KBM-7 (cell line): ENCODE measurements at regions not wholly inside any gene's neighbourhood (a gene's known extent, or its start where the extent isn't known, plus 50 kb on each side); places are given as distances from the start of the nearest gene placed in this dataset.
A peak's percentile ranks its signal among the peaks of the same experiment; 100 is the strongest.
"Not testable (repeated sequence)": the region's sequence is repeated elsewhere in the genome, so short reads cannot be mapped to it uniquely, and the experiment has no call there.

Experiments
- DNase-seq: peaks from one replicate; pipeline ENCODE4 v3.0.0-alpha.2; 2015
- in situ Hi-C: fragments of 300-500 bp; cut with MboI; formaldehyde crosslinking; loops from 2 replicates; pipeline ENCODE4 v1.14.3; 2020; ENCODE audit warnings: low sequenced_read_pairs, low pct_unique_long_range_greater_than_20kb, mixed read lengths

GRCh38 chr20:29496767-29497166, 1760.7 kb upstream of the DEFB115 start:
- in situ Hi-C loops, DNase-seq: not testable (repeated sequence)

GRCh38 chr20:29497261-29497671, 1760.2 kb upstream of the DEFB115 start:
- in situ Hi-C loops: no loop called here
- no peak for DNase-seq

- in situ Hi-C loops, DNase-seq: not testable (repeated sequence)
Observed at GRCh38 chr20:29497684-29498083, 1759.8 kb upstream of the DEFB115 start.

- in situ Hi-C loops, DNase-seq: not testable (repeated sequence)
Observed at GRCh38 chr20:29500738-29501137, 1756.7 kb upstream of the DEFB115 start.

- in situ Hi-C loops: not testable (repeated sequence)
Observed at GRCh38 chr20:29514634-29515033, 1742.8 kb upstream of the DEFB115 start.

GRCh38 chr20:29516847-29517246, 1740.6 kb upstream of the DEFB115 start:
- in situ Hi-C loops, DNase-seq: not testable (repeated sequence)

More at GRCh38 chr20:29514634-29515033, 1742.8 kb upstream of the DEFB115 start:
- not testable (repeated sequence) for DNase-seq

- peak; percentile 18 for DNase-seq
- in situ Hi-C loops: not testable (repeated sequence)
Observed at GRCh38 chr20:29519610-29520241, 1737.7 kb upstream of the DEFB115 start.

GRCh38 chr20:29533566-29534177, 1723.8 kb upstream of the DEFB115 start:
- DNase-seq: peak; percentile 3
- in situ Hi-C loops: not testable (repeated sequence)

- in situ Hi-C loops, DNase-seq: not testable (repeated sequence)
Observed at GRCh38 chr20:29566901-29567635, 1690.4 kb upstream of the DEFB115 start.

GRCh38 chr20:29567671-29568070, 1689.8 kb upstream of the DEFB115 start:
- in situ Hi-C loops, DNase-seq: not testable (repeated sequence)

- in situ Hi-C loops, DNase-seq: not testable (repeated sequence)
Observed at GRCh38 chr20:29570126-29570525, 1687.3 kb upstream of the DEFB115 start.

GRCh38 chr20:29589530-29589929, 1667.9 kb upstream of the DEFB115 start:
- DNase-seq, in situ Hi-C loops: not testable (repeated sequence)

GRCh38 chr20:29604163-29604562, 1653.3 kb upstream of the DEFB115 start:
- in situ Hi-C loops, DNase-seq: not testable (repeated sequence)

GRCh38 chr20:29606171-29606570, 1651.3 kb upstream of the DEFB115 start:
- not testable (repeated sequence) for DNase-seq

GRCh38 chr20:29629395-29629794, 1628.1 kb upstream of the DEFB115 start:
- DNase-seq, in situ Hi-C loops: not testable (repeated sequence)

More at GRCh38 chr20:29606171-29606570, 1651.3 kb upstream of the DEFB115 start:
- in situ Hi-C loops: not testable (repeated sequence)
